ENCODE measurements at regions not wholly inside any gene's neighbourhood (a gene's known extent, or its start where the extent isn't known, plus 50 kb on each side); places are given as distances from the start of the nearest gene placed in this dataset.

DNA sequence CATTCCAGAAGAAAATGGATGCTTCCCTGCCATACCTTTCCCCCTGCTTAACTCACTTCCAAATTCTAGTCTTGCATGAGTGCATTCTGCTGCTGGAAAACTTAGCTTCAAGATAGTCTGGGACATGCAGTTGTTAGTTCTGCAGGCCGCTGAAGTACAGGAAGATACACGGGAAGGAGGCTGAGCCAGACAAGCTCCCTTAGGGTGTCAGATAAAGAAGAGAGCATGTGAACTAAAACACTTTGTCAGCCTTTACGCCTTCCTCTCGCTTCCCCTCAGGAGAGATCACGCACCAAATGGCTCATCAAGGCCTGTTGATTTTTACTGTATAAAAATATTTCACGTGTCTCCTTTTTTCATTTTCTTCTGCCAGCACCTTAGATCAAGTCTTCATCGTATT is 420.7 kb downstream of the INSC start:
- Mint-ChIP-seq H3K27ac (no peak overlapping the region), H3K4me3 (no peak overlapping the region), H3K4me1 (no peaks in the 10 kb centered on the region), H3K27me3 (no peaks in the 10 kb centered on the region), H3K36me3 (no peaks in the 10 kb centered on the region), H3K9me3 (peaks cover 3 to 20% (median 7%) of the 10 kb centered on the region in 7 donors)
- no peak for ATAC-seq (ENCODE audit: low read depth in 2 of 2)
- DNase-seq, result no peak

DNA sequence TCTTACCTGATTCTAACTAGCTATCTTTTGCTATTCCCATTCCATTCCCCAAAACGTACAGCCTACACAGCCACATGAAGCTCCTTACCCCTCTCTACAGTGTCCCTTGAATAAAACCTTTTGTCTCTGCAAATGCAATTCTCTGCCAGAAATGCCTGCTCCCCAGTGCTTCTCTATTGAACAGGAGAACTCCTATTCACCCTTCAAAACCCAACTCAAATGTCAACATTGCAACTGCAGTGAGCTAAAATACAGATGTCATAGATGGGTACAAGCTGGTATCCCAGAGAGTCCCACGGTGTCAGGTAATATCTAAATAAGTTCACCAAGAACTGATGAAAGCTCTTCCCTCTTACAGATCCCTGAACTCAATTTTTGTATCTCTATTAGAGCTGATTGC is 421.7 kb downstream of the INSC start:
- no peak overlapping the region for H3K27ac Mint-ChIP-seq
- DNase-seq, result no peak
- ATAC-seq (ENCODE audit: low read depth in 2 of 2), result no peak
- H3K36me3 Mint-ChIP-seq, result no peaks in the 10 kb centered on the region
- H3K27me3 Mint-ChIP-seq, result no peaks in the 10 kb centered on the region
- H3K4me1 Mint-ChIP-seq, result no peaks in the 10 kb centered on the region
- no peak overlapping the region for H3K4me3 Mint-ChIP-seq
- peaks cover 3 to 10% (median 7%) of the 10 kb centered on the region in 7 donors for H3K9me3 Mint-ChIP-seq

DNA sequence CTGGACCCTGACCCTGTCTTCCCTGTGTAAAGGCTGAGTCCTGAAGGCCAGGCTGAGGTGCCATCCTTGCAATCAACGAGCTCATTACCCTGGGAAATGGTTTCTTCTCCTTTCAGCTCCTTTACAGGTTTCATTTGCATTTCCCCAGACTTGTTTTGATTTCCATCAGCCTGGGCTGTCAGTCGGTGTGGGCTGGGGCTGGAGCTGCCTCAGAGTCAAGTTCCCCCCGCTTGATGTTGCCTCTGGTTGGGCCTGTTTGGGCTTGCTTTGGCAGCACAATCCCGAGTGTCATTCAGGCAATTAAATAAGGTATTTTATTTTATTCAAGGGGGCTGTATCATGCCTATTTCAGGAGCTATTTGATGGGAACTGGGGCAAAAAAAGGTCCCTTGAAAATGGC is 424.9 kb downstream of the INSC start:
- no peak overlapping the region for H3K27ac Mint-ChIP-seq
- peaks cover 0 to 4% (median 0%) of the 10 kb centered on the region in 7 donors for H3K9me3 Mint-ChIP-seq
- H3K27me3 Mint-ChIP-seq, result peaks cover 0 to 4% (median 0%) of the 10 kb centered on the region in 3 donors
- no peaks in the 10 kb centered on the region for H3K36me3 Mint-ChIP-seq
- no peak overlapping the region for H3K4me3 Mint-ChIP-seq
- H3K4me1 Mint-ChIP-seq, result no peaks in the 10 kb centered on the region
- no peak for ATAC-seq (ENCODE audit: low read depth in 2 of 2)
- DNase-seq, result no peak

DNA sequence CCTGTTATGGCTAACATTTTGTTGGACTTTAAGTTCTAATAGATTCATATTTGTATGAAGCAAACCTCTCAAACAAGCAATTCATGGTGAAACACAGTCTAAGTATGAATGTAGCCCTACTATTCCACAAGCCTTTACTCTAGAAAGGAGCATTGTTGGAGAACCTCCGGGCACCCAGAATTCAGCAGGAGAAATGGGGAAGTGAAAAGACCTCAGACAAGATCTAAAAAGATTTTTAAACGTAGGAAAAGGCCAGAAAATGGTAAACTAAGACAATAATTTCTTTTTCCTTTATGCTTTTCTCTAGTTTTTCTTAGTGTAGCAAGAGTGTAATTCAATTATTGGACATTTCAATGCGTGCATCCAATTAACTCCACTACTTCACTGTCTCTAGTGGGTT is 426.4 kb downstream of the INSC start:
- no peaks in the 10 kb centered on the region for H3K4me1 Mint-ChIP-seq
- H3K36me3 Mint-ChIP-seq, result no peaks in the 10 kb centered on the region
- H3K27ac Mint-ChIP-seq, result no peak overlapping the region
- DNase-seq (no peak), ATAC-seq (ENCODE audit: low read depth in 2 of 2) (no peak)
- H3K27me3 Mint-ChIP-seq, result peaks cover 0 to 4% (median 0%) of the 10 kb centered on the region in 3 donors
- H3K9me3 Mint-ChIP-seq, result peaks cover 0 to 4% (median 0%) of the 10 kb centered on the region in 7 donors
- no peak overlapping the region for H3K4me3 Mint-ChIP-seq

DNA sequence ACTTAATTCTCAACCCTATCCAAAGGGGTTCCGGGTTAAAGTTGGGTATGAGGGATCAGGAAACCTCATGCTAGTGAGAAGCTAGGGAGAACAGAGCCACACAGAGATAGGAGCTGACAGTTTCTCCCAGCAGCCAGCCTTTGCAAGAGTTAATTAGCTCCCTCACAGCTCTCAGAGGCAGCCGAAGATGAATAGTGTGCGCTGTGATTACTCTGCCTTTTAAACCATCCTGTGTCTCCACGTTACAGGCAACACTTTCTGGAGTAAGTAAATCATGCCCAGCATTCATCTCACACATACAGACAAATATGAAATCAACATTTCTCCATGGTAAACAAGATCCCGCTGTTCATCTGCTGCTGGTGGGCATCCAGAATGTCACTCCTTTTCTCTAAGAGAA is 429.6 kb downstream of the INSC start:
- Mint-ChIP-seq H3K4me3 (no peak overlapping the region), H3K36me3 (no peaks in the 10 kb centered on the region), H3K4me1 (no peaks in the 10 kb centered on the region), H3K9me3 (peaks cover 0 to 6% (median 0%) of the 10 kb centered on the region in 7 donors), H3K27me3 (peaks cover 0 to 4% (median 0%) of the 10 kb centered on the region in 3 donors), H3K27ac (no peak overlapping the region)
- ATAC-seq (ENCODE audit: low read depth in 2 of 2) (no peak), DNase-seq (no peak)

DNA sequence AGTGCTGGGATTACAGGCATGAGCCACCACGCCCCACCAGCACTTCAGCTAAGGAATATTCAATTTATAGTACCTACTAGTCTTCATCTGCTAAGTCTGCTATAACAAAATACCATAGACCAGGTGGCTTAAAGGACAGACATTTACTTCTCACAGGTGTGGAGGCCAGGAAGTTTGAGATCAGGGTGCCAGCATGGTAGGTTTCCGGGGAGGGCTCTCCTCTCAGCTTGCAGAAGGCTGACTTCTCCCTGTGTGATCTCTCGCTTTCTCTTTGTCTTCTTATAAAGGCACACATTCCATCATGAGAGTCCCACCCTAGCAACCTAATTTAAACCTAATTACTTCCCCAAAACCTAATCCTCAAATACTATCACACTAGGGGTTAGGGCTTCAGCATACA is 433.0 kb downstream of the INSC start:
- peaks cover 0 to 4% (median 0%) of the 10 kb centered on the region in 3 donors for H3K27me3 Mint-ChIP-seq
- H3K4me1 Mint-ChIP-seq, result no peaks in the 10 kb centered on the region
- H3K4me3 Mint-ChIP-seq, result no peak overlapping the region
- peaks cover 0 to 6% (median 0%) of the 10 kb centered on the region in 7 donors for H3K9me3 Mint-ChIP-seq
- H3K36me3 Mint-ChIP-seq, result no peaks in the 10 kb centered on the region
- no peak overlapping the region for H3K27ac Mint-ChIP-seq
- ATAC-seq (ENCODE audit: low read depth in 2 of 2) (no peak), DNase-seq (no peak)

DNA sequence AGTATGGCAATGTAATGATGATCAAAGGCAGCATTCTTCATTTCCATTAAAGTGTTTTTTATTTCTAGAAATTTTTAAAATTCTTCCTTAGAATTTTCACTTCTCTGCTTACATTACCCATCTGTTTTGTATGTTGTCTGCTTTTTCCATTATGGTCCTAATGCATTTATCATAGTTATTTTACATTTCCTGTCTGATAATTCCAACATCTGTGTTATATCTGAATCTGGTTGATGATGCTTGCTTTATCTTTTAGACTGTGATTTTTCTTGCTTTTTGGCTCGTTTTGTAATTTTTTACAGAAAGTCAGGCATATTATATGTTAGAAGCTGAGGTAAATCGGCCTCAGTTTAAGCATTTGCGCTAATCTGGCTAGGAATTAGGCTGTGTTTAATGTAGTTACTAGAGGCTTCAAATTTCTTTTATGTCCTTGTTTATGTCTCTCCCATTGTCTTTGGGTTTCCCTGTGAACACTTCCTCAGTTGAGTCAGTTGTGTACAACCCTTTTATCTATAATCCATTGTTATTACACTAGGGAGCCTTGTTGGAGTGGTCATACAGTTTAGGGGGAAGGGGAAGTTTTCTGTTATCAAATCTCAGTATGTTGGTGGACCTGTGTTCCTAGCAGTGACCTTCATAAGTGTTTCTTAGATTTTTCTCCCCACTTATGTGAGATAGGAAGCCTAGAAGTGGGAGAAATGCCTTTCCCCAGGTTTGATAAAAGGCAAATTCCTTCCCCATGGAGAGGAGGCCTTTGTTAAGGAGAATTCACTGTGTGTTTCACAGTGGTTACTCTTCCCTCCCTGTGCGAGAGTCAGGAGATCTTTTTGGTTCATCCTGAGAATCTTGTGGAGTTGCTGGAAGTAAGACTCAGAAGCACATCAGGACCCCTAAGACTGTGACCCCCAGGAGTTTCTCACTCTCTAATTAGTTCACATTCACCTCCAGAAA is 437.5 kb downstream of the INSC start:
- Mint-ChIP-seq H3K4me3 (no peak overlapping the region), H3K27me3 (no peaks in the 10 kb centered on the region), H3K36me3 (no peaks in the 10 kb centered on the region), H3K4me1 (no peaks in the 10 kb centered on the region), H3K9me3 (peaks cover 0 to 6% (median 0%) of the 10 kb centered on the region in 7 donors), H3K27ac (no peak overlapping the region)
- ATAC-seq (ENCODE audit: low read depth in 2 of 2) (no peak), DNase-seq (no peak)

DNA sequence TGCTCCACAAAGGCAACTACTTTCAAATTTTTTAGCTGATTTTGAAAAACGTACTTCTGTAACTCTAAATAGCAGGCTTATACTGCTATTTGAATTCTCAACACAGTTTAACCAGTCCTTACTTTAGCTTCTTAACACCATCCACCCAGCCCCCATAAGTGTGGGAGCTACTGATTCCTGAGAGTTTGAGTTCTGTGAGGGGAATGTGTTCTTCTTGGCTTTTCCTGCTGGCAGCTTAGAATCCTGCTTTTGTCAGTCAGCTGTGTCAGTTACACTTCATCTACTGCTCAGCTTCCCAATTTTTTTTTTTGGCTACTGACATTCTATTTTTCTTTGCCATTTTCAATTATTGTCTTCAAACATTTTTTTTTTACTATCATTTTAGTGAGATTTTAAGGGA is 440.4 kb downstream of the INSC start:
- Mint-ChIP-seq H3K4me3 (no peak overlapping the region), H3K4me1 (no peaks in the 10 kb centered on the region), H3K27me3 (no peaks in the 10 kb centered on the region), H3K9me3 (peaks cover 0 to 7% (median 2%) of the 10 kb centered on the region in 7 donors), H3K27ac (no peak overlapping the region), H3K36me3 (no peaks in the 10 kb centered on the region)
- DNase-seq (no peak), ATAC-seq (ENCODE audit: low read depth in 2 of 2) (no peak)

DNA sequence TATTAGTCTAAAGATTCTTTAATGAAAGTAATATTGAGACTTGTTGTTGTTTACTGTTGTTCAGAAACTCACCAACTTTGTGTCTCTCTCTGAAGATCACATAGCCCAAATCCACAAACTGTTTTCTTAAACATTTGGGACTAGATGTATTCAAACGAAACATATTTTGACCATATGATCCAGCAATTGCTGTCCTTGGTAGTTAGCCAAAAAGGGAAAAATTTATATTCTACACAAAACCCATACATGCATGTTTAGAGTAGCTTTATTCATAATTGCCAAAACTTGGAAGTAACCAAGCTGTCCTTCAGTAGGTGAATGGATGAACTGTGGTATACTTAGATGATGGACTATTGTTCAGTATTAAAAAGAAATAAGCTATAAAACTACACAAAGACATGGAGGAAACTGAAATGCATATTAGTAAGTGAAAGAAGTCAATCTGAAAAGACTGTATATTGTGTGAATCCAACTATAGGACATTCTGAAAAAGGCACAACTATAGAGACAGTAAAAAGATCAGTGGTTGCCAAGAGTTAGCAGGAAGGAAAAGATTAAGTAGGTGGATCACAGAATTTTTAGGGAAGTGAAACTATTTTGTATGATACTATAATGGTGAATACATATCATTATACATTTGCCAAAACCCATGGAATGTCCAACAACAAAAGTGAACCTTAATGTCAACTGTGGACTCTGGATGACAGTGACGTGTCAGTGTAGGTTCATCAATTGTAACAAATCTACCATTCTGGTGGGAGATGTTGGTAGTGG is 442.9 kb downstream of the INSC start:
- no peak overlapping the region for H3K27ac Mint-ChIP-seq
- no peak for ATAC-seq (ENCODE audit: low read depth in 2 of 2)
- DNase-seq, result no peak
- H3K27me3 Mint-ChIP-seq, result no peaks in the 10 kb centered on the region
- H3K4me3 Mint-ChIP-seq, result no peak overlapping the region
- no peaks in the 10 kb centered on the region for H3K4me1 Mint-ChIP-seq
- peaks cover 0 to 9% (median 3%) of the 10 kb centered on the region in 7 donors for H3K9me3 Mint-ChIP-seq
- no peaks in the 10 kb centered on the region for H3K36me3 Mint-ChIP-seq

DNA sequence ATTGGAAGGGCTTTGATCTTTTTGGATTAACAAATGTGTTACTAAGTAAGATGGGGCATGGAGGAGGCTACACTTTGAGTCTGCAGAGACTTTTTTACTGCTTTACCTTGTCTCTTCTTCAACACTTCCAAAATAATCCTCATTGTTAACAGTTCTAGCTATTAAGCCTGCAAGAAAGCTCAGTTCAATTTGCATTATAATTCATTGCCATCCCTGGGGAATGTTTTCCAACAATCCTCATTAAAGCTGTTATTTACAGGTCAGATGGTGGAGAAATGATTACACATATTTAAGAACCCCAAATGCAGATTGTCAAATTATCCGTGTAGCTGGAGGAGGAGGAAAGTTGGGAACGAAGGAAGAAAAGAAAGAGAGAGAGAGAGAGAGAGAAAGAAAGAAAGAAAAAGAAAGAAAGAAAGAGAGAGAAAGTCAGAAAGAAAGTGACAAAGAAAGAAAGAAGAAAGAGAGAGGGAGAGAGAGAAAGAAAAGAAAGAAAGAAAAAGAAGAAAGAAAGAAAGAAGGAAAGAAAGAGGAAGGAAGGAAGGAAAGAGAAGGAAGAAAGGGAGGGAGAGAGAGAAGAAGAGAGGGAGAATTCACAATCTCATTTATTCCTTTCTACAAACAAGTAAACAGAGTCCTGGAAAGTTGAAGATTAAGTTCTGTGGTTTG is 443.9 kb downstream of the INSC start:
- no peak overlapping the region for H3K4me3 Mint-ChIP-seq
- H3K27me3 Mint-ChIP-seq, result no peaks in the 10 kb centered on the region
- H3K4me1 Mint-ChIP-seq, result no peaks in the 10 kb centered on the region
- no peak for DNase-seq
- peaks cover 0 to 9% (median 5%) of the 10 kb centered on the region in 7 donors for H3K9me3 Mint-ChIP-seq
- ATAC-seq (ENCODE audit: low read depth in 2 of 2), result no peak
- no peaks in the 10 kb centered on the region for H3K36me3 Mint-ChIP-seq
- no peak overlapping the region for H3K27ac Mint-ChIP-seq

DNA sequence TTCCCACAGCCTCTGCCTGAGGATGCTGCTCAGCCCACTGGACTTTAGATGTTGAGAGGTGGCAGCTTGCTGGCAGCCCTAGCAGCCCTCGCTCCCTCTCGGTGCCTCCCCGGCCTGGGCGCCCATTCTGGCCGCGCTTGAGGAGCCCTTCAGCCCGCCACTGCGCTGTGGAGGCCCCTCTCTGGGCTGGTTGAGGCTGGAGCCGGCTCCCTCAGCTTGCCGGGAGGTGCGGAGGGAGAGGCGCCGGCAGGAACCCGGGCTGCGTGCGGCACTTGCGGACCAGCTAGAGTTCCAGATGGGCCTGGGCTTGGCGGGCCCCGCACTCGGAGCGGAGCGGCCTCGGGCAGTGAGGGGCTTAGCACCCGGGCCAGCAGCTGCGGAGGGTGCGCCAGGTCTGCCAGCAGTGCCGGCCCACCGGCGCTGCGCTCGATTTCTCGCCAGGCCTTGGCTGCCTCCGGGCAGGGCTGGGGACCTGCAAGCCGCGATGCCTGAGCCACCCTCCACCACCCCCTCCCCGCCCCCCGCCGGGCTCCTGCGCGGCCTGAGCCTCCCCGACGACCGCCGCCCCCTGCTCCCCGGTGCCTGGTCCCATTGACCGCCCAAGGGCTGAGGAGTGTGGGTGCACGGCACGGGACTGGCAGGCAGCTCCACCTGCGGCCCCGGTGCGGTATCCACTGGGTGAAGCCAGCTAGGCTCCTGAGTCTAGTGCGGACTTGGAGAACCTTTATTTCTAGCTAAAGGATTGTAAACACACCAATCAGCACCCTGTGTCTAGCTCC is 446.2 kb downstream of the INSC start:
- Mint-ChIP-seq H3K4me1 (no peaks in the 10 kb centered on the region), H3K36me3 (no peaks in the 10 kb centered on the region), H3K4me3 (no peak overlapping the region), H3K9me3 (peaks cover 0 to 14% (median 6%) of the 10 kb centered on the region in 7 donors), H3K27me3 (no peaks in the 10 kb centered on the region), H3K27ac (no peak overlapping the region)
- no peak for DNase-seq
- ATAC-seq (ENCODE audit: low read depth in 2 of 2), result no peak

DNA sequence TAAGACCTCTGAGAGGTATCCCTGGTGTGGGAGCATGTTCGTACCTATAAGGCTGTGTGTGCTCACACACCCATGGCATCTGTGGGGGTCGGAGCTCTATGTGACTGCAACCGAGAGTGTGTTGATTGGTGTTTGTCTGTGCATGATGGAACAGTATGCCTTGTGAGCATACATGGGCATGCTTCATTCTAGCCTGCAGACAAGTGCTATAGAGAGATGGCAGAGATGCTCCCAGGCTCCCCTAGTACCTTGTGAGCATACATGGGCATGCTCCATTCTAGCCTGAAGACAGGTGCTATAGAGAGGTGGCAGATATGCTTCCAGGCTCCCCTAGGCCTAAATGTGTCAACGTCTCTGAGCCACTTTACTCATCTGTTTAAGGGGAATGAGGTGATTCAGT is 447.5 kb downstream of the INSC start:
- Mint-ChIP-seq H3K36me3 (no peaks in the 10 kb centered on the region), H3K9me3 (peaks cover 0 to 14% (median 6%) of the 10 kb centered on the region in 7 donors), H3K27ac (no peak overlapping the region), H3K27me3 (no peaks in the 10 kb centered on the region), H3K4me3 (no peak overlapping the region), H3K4me1 (no peaks in the 10 kb centered on the region)
- ATAC-seq (ENCODE audit: low read depth in 2 of 2), result no peak
- DNase-seq, result no peak

DNA sequence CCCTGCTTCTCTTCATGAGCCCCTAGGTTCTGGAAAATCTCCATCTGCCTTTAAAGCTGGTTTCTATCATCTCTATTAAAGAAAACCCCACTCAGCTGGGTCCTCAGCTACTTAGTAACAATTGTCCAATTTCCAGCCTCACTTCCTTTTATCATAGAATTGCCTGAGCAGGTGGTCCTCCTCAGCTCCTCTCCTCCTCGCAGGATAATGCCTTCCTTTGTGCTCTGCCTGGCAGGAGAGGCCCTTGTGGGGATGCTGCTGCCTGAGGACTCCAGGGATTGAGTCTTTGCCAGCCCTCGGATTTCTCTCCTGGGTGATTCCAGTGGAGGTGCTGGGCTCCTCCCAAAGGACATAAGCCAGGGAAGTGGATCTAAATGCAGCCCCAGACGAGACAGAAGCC is 448.3 kb downstream of the INSC start:
- H3K36me3 Mint-ChIP-seq, result no peaks in the 10 kb centered on the region
- no peak overlapping the region for H3K4me3 Mint-ChIP-seq
- DNase-seq (no peak), ATAC-seq (ENCODE audit: low read depth in 2 of 2) (no peak)
- no peak overlapping the region for H3K27ac Mint-ChIP-seq
- H3K9me3 Mint-ChIP-seq, result peaks cover 0 to 14% (median 4%) of the 10 kb centered on the region in 7 donors
- no peaks in the 10 kb centered on the region for H3K27me3 Mint-ChIP-seq
- no peaks in the 10 kb centered on the region for H3K4me1 Mint-ChIP-seq
